SK-N-MC (cell line): ENCODE measurements at regions not wholly inside any gene's neighbourhood (a gene's known extent, or its start where the extent isn't known, plus 50 kb on each side); places are given as distances from the start of the nearest gene placed in this dataset.

ENCODE experiments used
- EZH2 ChIP-seq: fragments of 200-600 bp; sonication (generic); IDR thresholded peaks from one replicate; pipeline ENCODE4 v1.6.1; 2017; ENCODE audit warnings: antibody characterized with exemption
- FOXP2 ChIP-seq: optimal IDR thresholded peaks from 2 replicates; pipeline ENCODE3; 2011; ENCODE audit warnings: mild to moderate bottlenecking, moderate library complexity; ENCODE audit not compliant: insufficient read depth; ENCODE audit errors: extremely low read length, control extremely low read depth
- POLR2AphosphoS5 ChIP-seq: IDR thresholded peaks from 2 replicates; pipeline ENCODE4 v1.6.1; 2012; ENCODE audit warnings: mild to moderate bottlenecking, low read depth, low read length, borderline replicate concordance

DNA sequence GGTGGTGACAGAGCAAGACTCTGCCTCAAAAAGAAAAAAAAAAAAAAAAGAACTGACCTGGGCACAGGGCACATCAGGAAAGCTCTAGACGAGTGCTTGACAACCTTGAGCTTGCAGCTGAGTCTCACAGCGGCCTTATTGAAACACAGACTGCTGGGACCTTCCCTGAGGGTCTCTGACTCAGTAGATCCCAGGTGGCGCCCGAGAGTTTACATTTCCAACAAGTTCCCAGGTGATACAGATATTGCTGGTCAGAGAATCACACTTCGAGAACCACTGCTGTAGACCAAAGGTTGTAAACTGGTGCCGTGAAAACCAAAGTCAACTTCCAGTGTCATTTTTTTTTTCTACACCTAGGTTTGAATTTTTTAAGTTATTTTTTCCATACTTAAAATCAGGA, 573.2 kb upstream of the MDFIC2 start:
- TF ChIP-seq POLR2AphosphoS5 (no peak), EZH2 (no peak), FOXP2 (no peak)
